ENCODE measurements at regions not wholly inside any gene's neighbourhood (a gene's known extent, or its start where the extent isn't known, plus 50 kb on each side); places are given as distances from the start of the nearest gene placed in this dataset.
"Not testable (repeated sequence)": the region's sequence is repeated elsewhere in the genome, so short reads cannot be mapped to it uniquely, and the experiment has no call there.

GRCh38 chr7:142575351-142575750, 173.9 kb upstream of the PRSS1 start:
- not testable (repeated sequence) for ATAC-seq; DNase-seq (ENCODE audit: low spot score)

GRCh38 chr7:142571581-142571980, 177.7 kb upstream of the PRSS1 start:
- DNase-seq (ENCODE audit: low spot score): no peak
- no peak for ATAC-seq

GRCh38 chr7:142569851-142570250, 179.4 kb upstream of the PRSS1 start:
- ATAC-seq: no peak
- DNase-seq (ENCODE audit: low spot score): no peak

- no peak for ATAC-seq
- no peak for DNase-seq (ENCODE audit: low spot score)
These were observed 180.7 kb upstream of the PRSS1 start for GRCh38 chr7:142568435-142569097.

GRCh38 chr7:142567201-142568075, 181.8 kb upstream of the PRSS1 start:
- ATAC-seq (no peak), DNase-seq (ENCODE audit: low spot score) (no peak)

GRCh38 chr7:142566271-142566670, 183.0 kb upstream of the PRSS1 start:
- ATAC-seq: no peak

GRCh38 chr7:142564125-142564524, 185.1 kb upstream of the PRSS1 start:
- ATAC-seq; DNase-seq (ENCODE audit: low spot score): not testable (repeated sequence)

More at GRCh38 chr7:142566271-142566670, 183.0 kb upstream of the PRSS1 start:
- no peak for DNase-seq (ENCODE audit: low spot score)

GRCh38 chr7:142563470-142563869, 185.8 kb upstream of the PRSS1 start:
- ATAC-seq (no peak), DNase-seq (ENCODE audit: low spot score) (no peak)

GRCh38 chr7:142562688-142563087, 186.6 kb upstream of the PRSS1 start:
- no peak for DNase-seq (ENCODE audit: low spot score)
- no peak for ATAC-seq

GRCh38 chr7:142561396-142561795, 187.9 kb upstream of the PRSS1 start:
- not testable (repeated sequence) for ATAC-seq; DNase-seq (ENCODE audit: low spot score)

- not testable (repeated sequence) for ATAC-seq; DNase-seq (ENCODE audit: low spot score)
These were observed 188.5 kb upstream of the PRSS1 start for GRCh38 chr7:142560770-142561169.

GRCh38 chr7:142560166-142560565, 189.1 kb upstream of the PRSS1 start:
- ATAC-seq: no peak
- DNase-seq (ENCODE audit: low spot score): no peak

GRCh38 chr7:142557971-142558582, 191.2 kb upstream of the PRSS1 start:
- no peak for DNase-seq (ENCODE audit: low spot score)
- peak; percentile 54 for ATAC-seq

- DNase-seq (ENCODE audit: low spot score) (peak; percentile 65), ATAC-seq (peak; percentile 95)
These were observed 192.5 kb upstream of the PRSS1 start for GRCh38 chr7:142556740-142557139.

GRCh38 chr7:142554560-142555532, 194.4 kb upstream of the PRSS1 start:
- no peak for ATAC-seq
- DNase-seq (ENCODE audit: low spot score): no peak

- no peak for ATAC-seq
- no peak for DNase-seq (ENCODE audit: low spot score)
These were observed 196.1 kb upstream of the PRSS1 start for GRCh38 chr7:142553216-142553615.

GRCh38 chr7:142548978-142549377, 200.3 kb upstream of the PRSS1 start:
- ATAC-seq (no peak), DNase-seq (ENCODE audit: low spot score) (no peak)

- no peak for ATAC-seq
- DNase-seq (ENCODE audit: low spot score): no peak
These were observed 202.8 kb upstream of the PRSS1 start for GRCh38 chr7:142546452-142546851.

- DNase-seq (ENCODE audit: low spot score) (no peak), ATAC-seq (no peak)
These were observed 206.3 kb upstream of the PRSS1 start for GRCh38 chr7:142542942-142543341.

- ATAC-seq (no peak), DNase-seq (ENCODE audit: low spot score) (no peak)
These were observed 207.2 kb upstream of the PRSS1 start for GRCh38 chr7:142542105-142542504.
